GM13977 (cell line): ENCODE measurements at regions not wholly inside any gene's neighbourhood (a gene's known extent, or its start where the extent isn't known, plus 50 kb on each side); places are given as distances from the start of the nearest gene placed in this dataset.

ENCODE experiments used
- DNase-seq: peaks from one replicate; pipeline ENCODE4 v3.0.0; 2012; ENCODE audit warnings: low spot score
- in situ Hi-C: fragments of 300-500 bp; cut with MboI; formaldehyde crosslinking; loops from one replicate; pipeline ENCODE4 v1.12.0; 2022; ENCODE audit warnings: low sequenced_read_pairs, low pct_unique_long_range_greater_than_20kb, mixed read lengths, inconsistent platforms; ENCODE audit not compliant: unreplicated experiment
- TF ChIP-seq, protein P1 (sequence below): IDR thresholded peaks from 2 replicates; pipeline ENCODE4 v1.5.1; 2012; ENCODE audit warnings: mild to moderate bottlenecking, control low read depth; ENCODE audit not compliant: insufficient read depth; ENCODE audit errors: extremely low read depth, missing control alignments

DNA sequence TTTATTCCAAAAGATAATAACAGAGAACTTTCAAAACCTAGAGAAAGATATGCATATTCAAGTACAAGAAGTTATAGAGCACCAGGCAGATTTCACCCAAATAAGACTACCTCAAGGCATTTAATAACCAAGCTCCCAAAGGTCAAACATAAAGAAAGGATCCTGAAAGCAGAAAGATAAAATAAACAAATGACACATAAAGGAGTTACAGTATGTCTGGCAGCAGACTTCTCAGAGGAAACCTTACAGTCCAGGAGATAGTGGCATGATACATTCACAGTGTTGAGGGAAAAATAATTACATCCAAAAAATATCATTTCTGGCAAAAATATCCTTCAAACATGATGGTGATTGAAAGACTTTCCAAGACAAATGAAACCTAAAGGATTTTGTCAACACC, 185.8 kb upstream of the POU1F1 start:
- DNase-seq = no peak
- TF ChIP-seq, protein P1, sequence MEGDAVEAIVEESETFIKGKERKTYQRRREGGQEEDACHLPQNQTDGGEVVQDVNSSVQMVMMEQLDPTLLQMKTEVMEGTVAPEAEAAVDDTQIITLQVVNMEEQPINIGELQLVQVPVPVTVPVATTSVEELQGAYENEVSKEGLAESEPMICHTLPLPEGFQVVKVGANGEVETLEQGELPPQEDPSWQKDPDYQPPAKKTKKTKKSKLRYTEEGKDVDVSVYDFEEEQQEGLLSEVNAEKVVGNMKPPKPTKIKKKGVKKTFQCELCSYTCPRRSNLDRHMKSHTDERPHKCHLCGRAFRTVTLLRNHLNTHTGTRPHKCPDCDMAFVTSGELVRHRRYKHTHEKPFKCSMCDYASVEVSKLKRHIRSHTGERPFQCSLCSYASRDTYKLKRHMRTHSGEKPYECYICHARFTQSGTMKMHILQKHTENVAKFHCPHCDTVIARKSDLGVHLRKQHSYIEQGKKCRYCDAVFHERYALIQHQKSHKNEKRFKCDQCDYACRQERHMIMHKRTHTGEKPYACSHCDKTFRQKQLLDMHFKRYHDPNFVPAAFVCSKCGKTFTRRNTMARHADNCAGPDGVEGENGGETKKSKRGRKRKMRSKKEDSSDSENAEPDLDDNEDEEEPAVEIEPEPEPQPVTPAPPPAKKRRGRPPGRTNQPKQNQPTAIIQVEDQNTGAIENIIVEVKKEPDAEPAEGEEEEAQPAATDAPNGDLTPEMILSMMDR = no peak

DNA sequence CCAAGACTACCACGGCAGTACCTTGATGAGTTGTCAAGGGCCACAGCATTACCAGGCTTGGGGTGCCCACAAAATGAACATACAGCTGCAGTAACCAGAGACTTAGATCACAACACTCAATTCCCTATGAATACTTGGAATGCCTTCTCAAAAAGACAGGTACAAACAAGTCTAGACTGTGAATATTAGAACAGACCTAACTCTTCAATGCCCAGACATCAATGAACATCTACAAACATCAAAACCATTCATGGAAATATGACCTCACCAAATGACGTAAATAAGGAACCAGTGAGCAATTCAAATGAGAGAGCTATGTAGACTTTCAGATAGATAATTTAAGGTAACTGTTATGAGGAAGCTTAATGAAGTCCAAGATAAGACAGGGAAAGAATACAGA, 185.1 kb upstream of the POU1F1 start:
- no peak for DNase-seq
- in situ Hi-C loops = no loop called here
- TF ChIP-seq, protein P1 = no peak

More for the DNA sequence above, 185.8 kb upstream of the POU1F1 start:
- in situ Hi-C loops = no loop called here

DNA sequence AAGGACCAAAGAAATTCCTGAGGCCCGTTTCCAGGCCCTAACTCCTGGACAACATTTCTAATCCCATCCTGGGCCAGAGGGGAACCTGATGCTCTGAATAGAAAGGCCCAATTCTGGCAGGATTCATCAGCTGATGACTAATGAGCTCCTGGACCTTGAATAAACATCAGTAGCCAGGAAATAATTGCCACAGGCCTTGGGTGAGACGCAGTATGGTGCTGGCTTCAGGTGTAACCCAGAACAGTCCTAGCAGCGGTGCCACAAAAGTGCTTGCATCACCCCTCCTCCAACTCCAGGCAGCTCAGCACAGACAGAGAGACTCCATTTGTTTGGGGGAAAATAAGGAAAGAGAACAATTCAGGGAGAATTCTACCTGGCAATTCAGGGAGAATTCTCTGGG, 184.7 kb upstream of the POU1F1 start:
- TF ChIP-seq, protein P1 = no peak
- in situ Hi-C loops = no loop called here
- no peak for DNase-seq

DNA sequence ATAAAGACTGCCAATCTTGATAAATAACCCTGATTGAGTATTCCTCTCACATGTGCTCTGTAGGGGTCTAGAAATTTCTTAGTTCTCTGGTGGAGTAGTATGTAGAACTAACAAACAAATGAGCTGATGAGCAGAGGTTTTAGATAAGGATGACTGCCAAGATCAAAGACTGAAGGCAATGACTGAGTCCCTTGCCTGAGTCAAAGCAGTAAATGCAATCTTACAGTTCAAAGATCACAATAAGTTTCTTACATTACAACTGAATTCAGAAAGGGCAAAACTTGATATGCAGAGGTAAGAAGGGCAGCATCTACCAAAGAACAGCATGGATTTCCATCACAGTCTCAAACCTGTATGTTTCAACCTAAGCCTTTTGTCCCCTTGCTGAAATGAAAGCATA, 172.2 kb upstream of the POU1F1 start:
- no peak for DNase-seq
- in situ Hi-C loops = no loop called here
- TF ChIP-seq, protein P1 = no peak

GRCh38 chr3:87446849-87447387, 170.5 kb upstream of the POU1F1 start:
- in situ Hi-C loops = no loop called here
- TF ChIP-seq, protein P1 = no peak
- no peak for DNase-seq

GRCh38 chr3:87442470-87442869, 166.1 kb upstream of the POU1F1 start:
- DNase-seq = no peak
- TF ChIP-seq, protein P1 = no peak
- in situ Hi-C loops = no loop called here

DNA sequence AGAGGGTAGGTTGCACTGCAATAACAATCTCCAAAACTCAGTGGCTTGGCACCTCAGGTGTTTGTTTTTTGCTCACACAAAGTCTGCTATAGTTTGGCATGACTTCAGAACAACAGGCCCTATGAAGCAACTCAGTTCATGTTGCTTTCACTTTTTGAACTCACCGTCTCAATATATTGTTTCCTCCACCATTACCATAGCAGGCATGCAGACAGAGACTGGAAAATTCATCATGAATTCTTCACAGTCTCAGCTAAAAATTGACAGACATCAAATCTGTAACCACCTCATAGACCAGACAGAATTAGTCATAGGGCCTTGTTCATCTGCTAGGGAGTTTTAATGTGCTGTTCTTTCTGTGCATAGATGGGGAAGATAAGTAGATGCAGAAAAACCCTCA, 161.4 kb upstream of the POU1F1 start:
- TF ChIP-seq, protein P1 = no peak
- DNase-seq = no peak
- in situ Hi-C loops = no loop called here
